ENCODE measurements at regions not wholly inside any gene's neighbourhood (a gene's known extent, or its start where the extent isn't known, plus 50 kb on each side); places are given as distances from the start of the nearest gene placed in this dataset.

GRCh38 chr3:102183623-102184022, 251.2 kb upstream of the ZPLD1 start (continued):
- TF ChIP-seq MYC (IDR thresholded peaks at IDR 0.05; ENCODE audit: insufficient read depth, insufficient read length, insufficient replicate concordance, low read length, severe bottlenecking): no peak
- no peak for TF ChIP-seq PKNOX1 (IDR thresholded peaks at IDR 0.05)
- TF ChIP-seq FOXK2 (IDR thresholded peaks at IDR 0.05): no peak
- TF ChIP-seq ZNF622 (IDR thresholded peaks at IDR 0.05): no peak
- no peak for TF ChIP-seq NKRF (conservative IDR thresholded peaks at IDR 0.05)
- no peak for TF ChIP-seq GATAD2B (conservative IDR thresholded peaks at IDR 0.05; ENCODE audit: low read depth)
- no peak for TF ChIP-seq IRF3 (IDR thresholded peaks at IDR 0.05)

- in situ Hi-C loops (cut with MboI): no loop called here
- no TSS peak for BruUV-seq (replicated peaks)
- Histone ChIP-seq H2AFZ (ENCODE audit: control insufficient read depth, low read depth, low read length) (no peak overlapping the region), H4K20me1 (ENCODE audit: control insufficient read depth, insufficient read depth) (no peaks in the 10 kb centered on the region), H3K9me3 (replicated peaks; ENCODE audit: control insufficient read depth, insufficient read depth, low read length) (no peaks in the 10 kb centered on the region), H3K9ac (ENCODE audit: control insufficient read depth, insufficient read depth, low read length) (no peak overlapping the region), H3K4me2 (ENCODE audit: control insufficient read depth, insufficient read depth) (no peak overlapping the region), H3K79me2 (ENCODE audit: control insufficient read depth, insufficient read depth, low read length) (no peaks in the 10 kb centered on the region), H3K36me3 (ENCODE audit: control insufficient read depth in 2 of 2, insufficient read depth in 2 of 2, low read length in 1 of 2) (no peaks in the 10 kb centered on the region), H3K27ac (ENCODE audit: control insufficient read depth, insufficient read depth) (no peak overlapping the region), H3K27me3 (replicated peaks in 1 of 2; ENCODE audit: control insufficient read depth in 2 of 2, insufficient read depth in 2 of 2, low read length in 1 of 2) (no peaks in the 10 kb centered on the region), H3K4me3 (no peak overlapping the region), H3K4me1 (ENCODE audit: control insufficient read depth, insufficient read depth, low read length) (no peaks in the 10 kb centered on the region)
- POLR2A ChIA-PET: interaction anchor here (0.6 kb wide), 1 partner anchor 17 kb away, joined by 3 read pairs; no protein-coding TSS in a partner anchor
- WGBS (ENCODE audit: insufficient coverage, insufficient replicate concordance, low lambda C conversion rate, missing lambda C conversion rate): 39% methylated on average over 2 of the region's 2 CpGs
- CTCF ChIA-PET: interaction anchor here (0.6 to 0.8 kb wide), 2 partner anchors 13 to 375 kb away, joined by 3 read pairs; no protein-coding TSS in a partner anchor
- FAIRE-seq (no peak), DNase-seq (ENCODE audit: low read depth, low spot score) (no peak), ATAC-seq (no peak)
- SMC1A ChIA-PET (ENCODE audit: uncharacterized antibody, unreplicated experiment): no interaction called here
- RAD21 ChIA-PET (ENCODE audit: unreplicated experiment): no interaction called here
- intact Hi-C loops (cut with micrococcal nuclease; ENCODE audit: unreplicated experiment): no loop called here
- no peak for TF ChIP-seq SP1 (IDR thresholded peaks at IDR 0.05; ENCODE audit: low read depth, low read length)
- TF ChIP-seq ATF2 (IDR thresholded peaks at IDR 0.05; ENCODE audit: low read length): no peak
- TF ChIP-seq CTCF (IDR thresholded peaks at IDR 0.05 in 2 of 3, conservative IDR thresholded peaks at IDR 0.05 in 1 of 3; ENCODE audit: control insufficient read depth in 2 of 3, extremely low read depth in 1 of 3, insufficient read depth in 1 of 3, low read depth in 3 of 3, low read length in 3 of 3): no peak
- no peak for TF ChIP-seq RB1 (IDR thresholded peaks at IDR 0.05; ENCODE audit: borderline replicate concordance)
- TF ChIP-seq CREB1 (IDR thresholded peaks at IDR 0.05; ENCODE audit: low read depth): no peak
- no peak for TF ChIP-seq ZNF274 (IDR thresholded peaks at IDR 0.05; ENCODE audit: insufficient read depth, insufficient read length)
- TF ChIP-seq YY1 (IDR thresholded peaks at IDR 0.05; ENCODE audit: low read depth, low read length): no peak
These were observed 245.3 kb upstream of the ZPLD1 start for GRCh38 chr3:102189541-102189940.
